ENCODE measurements at regions not wholly inside any gene's neighbourhood (a gene's known extent, or its start where the extent isn't known, plus 50 kb on each side); places are given as distances from the start of the nearest gene placed in this dataset.

- no peak for TF ChIP-seq HOMEZ (CRISPR knock-in tag; IDR thresholded peaks at IDR 0.05)
These were observed 178.8 kb upstream of the GLI2 start (continued) for GRCh38 chr2:120556911-120557310.

- peaks cover 6 to 40% of the 10 kb centered on the region in 2 experiments; a peak in 4 of 5 replicates for H3K27me3 ChIP-seq (ENCODE audit: control insufficient read depth in 2 of 2, insufficient read depth in 2 of 2, low read length in 2 of 2)
- 0% methylated on average over 3 of the region's 3 CpGs for WGBS (ENCODE audit: insufficient coverage, low coverage, missing lambda C conversion rate)
- no peak overlapping the region for H3K4me2 ChIP-seq (ENCODE audit: insufficient read depth, low read length)
- ChIA-PET CTCF (ENCODE audit: low intra/inter-chr PET ratio) (no interaction called here), POLR2A (no interaction called here)
- H3K79me2 ChIP-seq (ENCODE audit: control insufficient read depth, insufficient read depth, low read length) = no peaks in the 10 kb centered on the region
- FAIRE-seq = no peak
- BruUV-seq (replicated peaks) = no TSS peak
- H3K4me1 ChIP-seq (replicated peaks in 1 of 2; ENCODE audit: control insufficient read depth in 2 of 2, insufficient read depth in 2 of 2, low read length in 2 of 2) = no peaks in the 10 kb centered on the region
- intact Hi-C loops (cut with micrococcal nuclease) (no loop called here), in situ Hi-C loops (cut with MboI) (no loop called here)
- no peaks in the 10 kb centered on the region for H3K36me3 ChIP-seq (ENCODE audit: control insufficient read depth, insufficient read depth, low read length)
- no peak overlapping the region for H2AFZ ChIP-seq (ENCODE audit: low read depth, low read length)
- no peak for DNase-seq (ENCODE audit: extremely low read depth in 1 of 4, low spot score in 3 of 4)
- H3K4me3 ChIP-seq = no peak overlapping the region
- H4K20me1 ChIP-seq (replicated peaks; ENCODE audit: control insufficient read depth, insufficient read depth, low read length) = peaks cover 4% of the 10 kb centered on the region; the same call in 1 of the 2 replicates
- ATAC-seq = no peak
- no peak for TF ChIP-seq ZC3H11A (IDR thresholded peaks at IDR 0.05; ENCODE audit: low read depth, low read length)
- no peak for TF ChIP-seq CHCHD3 (CRISPR knock-in tag; IDR thresholded peaks at IDR 0.05)
- no peak for TF ChIP-seq PHF8 (IDR thresholded peaks at IDR 0.05; ENCODE audit: borderline replicate concordance, low read length)
- no peak for TF ChIP-seq KLF1 (tag; IDR thresholded peaks at IDR 0.05)
- no peak for TF ChIP-seq ZNF212 (CRISPR knock-in tag; IDR thresholded peaks at IDR 0.05)
- no peak for TF ChIP-seq POLR2AphosphoS5 (IDR thresholded peaks at IDR 0.05; ENCODE audit: control insufficient read depth, insufficient read depth, low read depth, low read length)
- no peak for TF ChIP-seq ELK3 (CRISPR knock-in tag; IDR thresholded peaks at IDR 0.05)
- no peak for TF ChIP-seq YBX1 (IDR thresholded peaks at IDR 0.05)
- TF ChIP-seq ZNF217 (CRISPR knock-in tag; IDR thresholded peaks at IDR 0.05) = no peak
- no peak for TF ChIP-seq KDM4B (IDR thresholded peaks at IDR 0.05; ENCODE audit: borderline replicate concordance in 2 of 2, low read depth in 1 of 2)
- no peak for TF ChIP-seq CTBP1 (IDR thresholded peaks at IDR 0.05; ENCODE audit: borderline replicate concordance)
- TF ChIP-seq SP2 (IDR thresholded peaks at IDR 0.05; ENCODE audit: extremely low read depth, low read depth, low read length, poor library complexity, severe bottlenecking) = no peak
- no peak for TF ChIP-seq ZNF165 (CRISPR knock-in tag; IDR thresholded peaks at IDR 0.05; ENCODE audit: borderline replicate concordance)
- TF ChIP-seq ZNF668 (CRISPR knock-in tag; IDR thresholded peaks at IDR 0.05) = no peak
- TF ChIP-seq RBM34 (IDR thresholded peaks at IDR 0.05; ENCODE audit: borderline replicate concordance, insufficient read depth, low read length) = no peak
- TF ChIP-seq ZNF121 (CRISPR knock-in tag; conservative IDR thresholded peaks at IDR 0.05) = no peak
- no peak overlapping the region for H3K27ac ChIP-seq (ENCODE audit: extremely low read depth, low read depth, low read length)
- H3K9me1 ChIP-seq (ENCODE audit: control insufficient read depth, insufficient read depth, low read length) = no peaks in the 10 kb centered on the region
- H3K9me3 ChIP-seq (replicated peaks; ENCODE audit: control insufficient read depth, insufficient read depth, low read depth, low read length) = no peaks in the 10 kb centered on the region
- H3K9ac ChIP-seq (ENCODE audit: insufficient read depth in 1 of 2, low read depth in 2 of 2, low read length in 2 of 2) = no peak overlapping the region
These were observed 176.8 kb upstream of the GLI2 start for GRCh38 chr2:120558847-120559246.
